ENCODE measurements at regions not wholly inside any gene's neighbourhood (a gene's known extent, or its start where the extent isn't known, plus 50 kb on each side); places are given as distances from the start of the nearest gene placed in this dataset.

DNA sequence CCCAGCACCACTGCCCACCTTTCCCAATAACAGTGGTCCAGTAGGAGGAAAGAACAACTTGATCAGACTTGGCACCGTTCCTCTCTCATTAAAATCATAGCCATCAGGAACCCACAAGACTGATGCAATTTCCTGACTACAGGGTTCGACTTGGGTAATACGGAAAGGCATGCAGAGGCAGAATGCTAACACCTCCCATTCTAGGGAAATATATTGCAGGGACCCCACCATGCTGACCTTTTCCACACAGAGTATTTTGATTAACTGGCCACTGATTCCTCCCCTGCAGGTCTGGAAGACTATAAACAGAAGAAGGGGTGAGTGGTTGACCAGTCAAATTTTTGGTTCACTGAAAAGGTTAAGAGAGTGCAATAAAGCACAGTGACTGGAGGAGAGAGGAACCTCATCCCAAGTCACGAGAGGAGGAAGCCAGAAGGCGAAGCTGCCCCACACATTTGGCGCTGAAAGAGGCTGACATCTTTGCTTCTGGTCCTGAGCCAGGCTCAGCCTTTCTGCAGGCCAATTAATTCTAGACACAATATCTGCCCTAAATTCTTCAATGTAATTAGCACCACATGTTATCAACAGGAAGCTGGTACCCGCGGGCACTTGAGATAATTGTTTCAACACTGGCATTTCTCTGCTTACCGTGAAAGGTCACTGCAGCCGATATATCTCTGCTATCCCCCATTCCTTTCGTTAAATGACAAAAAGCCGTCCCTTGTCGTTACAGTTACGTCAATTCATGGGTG lies 64.7 kb upstream of the SPOCK1 start:
- ChIA-PET CTCF (ENCODE audit: low intra/inter-chr PET ratio, low total read pairs) (no interaction called here), POLR2A (no interaction called here)
- Histone ChIP-seq H3K27me3 (ENCODE audit: control insufficient read depth in 1 of 2, insufficient read depth in 2 of 2, low read length in 2 of 2) (peaks cover 0 to 28% of the 10 kb centered on the region in 2 experiments; a peak in 3 of 5 replicates), H4K20me1 (ENCODE audit: insufficient read depth, low read length) (no peaks in the 10 kb centered on the region; the same call in 1 of the 2 replicates), H3K4me3 (replicated peaks in 1 of 3; ENCODE audit: insufficient read depth in 1 of 3, low read depth in 2 of 3, low read length in 3 of 3) (no peak overlapping the region), H3K9ac (ENCODE audit: insufficient read depth, low read depth, low read length) (no peak overlapping the region), H3K27ac (ENCODE audit: extremely low read length, insufficient read depth, low read length) (no peak overlapping the region), H3K4me2 (ENCODE audit: low read depth, low read length) (no peak overlapping the region), H3K79me2 (ENCODE audit: insufficient read depth, low read length) (no peaks in the 10 kb centered on the region), H3K4me1 (ENCODE audit: insufficient read depth, low read length) (no peaks in the 10 kb centered on the region), H3K36me3 (replicated peaks in 1 of 2; ENCODE audit: control insufficient read depth in 1 of 2, insufficient read depth in 2 of 2, low read length in 2 of 2) (no peaks in the 10 kb centered on the region), H3K9me3 (ENCODE audit: low read length) (no peaks in the 10 kb centered on the region), H2AFZ (ENCODE audit: low read length) (no peak overlapping the region)
- no peak for ATAC-seq
- TF ChIP-seq ZNF562 (CRISPR knock-in tag; IDR thresholded peaks at IDR 0.05; ENCODE audit: borderline replicate concordance) (no peak), MYNN (CRISPR knock-in tag; IDR thresholded peaks at IDR 0.05; ENCODE audit: low read depth) (no peak), MXI1 (IDR thresholded peaks at IDR 0.05; ENCODE audit: borderline replicate concordance, low read depth, low read length) (no peak), RFX5 (IDR thresholded peaks at IDR 0.05; ENCODE audit: low read depth, low read length) (no peak), ZNF30 (CRISPR knock-in tag; IDR thresholded peaks at IDR 0.05) (no peak), GFI1 (CRISPR knock-in tag; IDR thresholded peaks at IDR 0.05; ENCODE audit: borderline replicate concordance) (no peak), ZNF12 (CRISPR knock-in tag; IDR thresholded peaks at IDR 0.05) (no peak), ZNF674 (CRISPR knock-in tag; IDR thresholded peaks at IDR 0.05; ENCODE audit: low read depth) (no peak), SCMH1 (CRISPR knock-in tag; IDR thresholded peaks at IDR 0.05; ENCODE audit: borderline replicate concordance) (no peak)
- TF ChIP-seq, protein P1, sequence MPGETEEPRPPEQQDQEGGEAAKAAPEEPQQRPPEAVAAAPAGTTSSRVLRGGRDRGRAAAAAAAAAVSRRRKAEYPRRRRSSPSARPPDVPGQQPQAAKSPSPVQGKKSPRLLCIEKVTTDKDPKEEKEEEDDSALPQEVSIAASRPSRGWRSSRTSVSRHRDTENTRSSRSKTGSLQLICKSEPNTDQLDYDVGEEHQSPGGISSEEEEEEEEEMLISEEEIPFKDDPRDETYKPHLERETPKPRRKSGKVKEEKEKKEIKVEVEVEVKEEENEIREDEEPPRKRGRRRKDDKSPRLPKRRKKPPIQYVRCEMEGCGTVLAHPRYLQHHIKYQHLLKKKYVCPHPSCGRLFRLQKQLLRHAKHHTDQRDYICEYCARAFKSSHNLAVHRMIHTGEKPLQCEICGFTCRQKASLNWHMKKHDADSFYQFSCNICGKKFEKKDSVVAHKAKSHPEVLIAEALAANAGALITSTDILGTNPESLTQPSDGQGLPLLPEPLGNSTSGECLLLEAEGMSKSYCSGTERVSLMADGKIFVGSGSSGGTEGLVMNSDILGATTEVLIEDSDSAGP (CRISPR knock-in tag; IDR thresholded peaks at IDR 0.05; ENCODE audit: borderline replicate concordance) = no peak
- TF ChIP-seq, protein P2, sequence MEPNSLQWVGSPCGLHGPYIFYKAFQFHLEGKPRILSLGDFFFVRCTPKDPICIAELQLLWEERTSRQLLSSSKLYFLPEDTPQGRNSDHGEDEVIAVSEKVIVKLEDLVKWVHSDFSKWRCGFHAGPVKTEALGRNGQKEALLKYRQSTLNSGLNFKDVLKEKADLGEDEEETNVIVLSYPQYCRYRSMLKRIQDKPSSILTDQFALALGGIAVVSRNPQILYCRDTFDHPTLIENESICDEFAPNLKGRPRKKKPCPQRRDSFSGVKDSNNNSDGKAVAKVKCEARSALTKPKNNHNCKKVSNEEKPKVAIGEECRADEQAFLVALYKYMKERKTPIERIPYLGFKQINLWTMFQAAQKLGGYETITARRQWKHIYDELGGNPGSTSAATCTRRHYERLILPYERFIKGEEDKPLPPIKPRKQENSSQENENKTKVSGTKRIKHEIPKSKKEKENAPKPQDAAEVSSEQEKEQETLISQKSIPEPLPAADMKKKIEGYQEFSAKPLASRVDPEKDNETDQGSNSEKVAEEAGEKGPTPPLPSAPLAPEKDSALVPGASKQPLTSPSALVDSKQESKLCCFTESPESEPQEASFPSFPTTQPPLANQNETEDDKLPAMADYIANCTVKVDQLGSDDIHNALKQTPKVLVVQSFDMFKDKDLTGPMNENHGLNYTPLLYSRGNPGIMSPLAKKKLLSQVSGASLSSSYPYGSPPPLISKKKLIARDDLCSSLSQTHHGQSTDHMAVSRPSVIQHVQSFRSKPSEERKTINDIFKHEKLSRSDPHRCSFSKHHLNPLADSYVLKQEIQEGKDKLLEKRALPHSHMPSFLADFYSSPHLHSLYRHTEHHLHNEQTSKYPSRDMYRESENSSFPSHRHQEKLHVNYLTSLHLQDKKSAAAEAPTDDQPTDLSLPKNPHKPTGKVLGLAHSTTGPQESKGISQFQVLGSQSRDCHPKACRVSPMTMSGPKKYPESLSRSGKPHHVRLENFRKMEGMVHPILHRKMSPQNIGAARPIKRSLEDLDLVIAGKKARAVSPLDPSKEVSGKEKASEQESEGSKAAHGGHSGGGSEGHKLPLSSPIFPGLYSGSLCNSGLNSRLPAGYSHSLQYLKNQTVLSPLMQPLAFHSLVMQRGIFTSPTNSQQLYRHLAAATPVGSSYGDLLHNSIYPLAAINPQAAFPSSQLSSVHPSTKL (CRISPR knock-in tag; IDR thresholded peaks at IDR 0.05) = no peak
- 20% methylated on average over 14 of the region's 14 CpGs for WGBS (ENCODE audit: low lambda C conversion rate)
- DNase-seq (ENCODE audit: low spot score) = no peak
- no TSS peak for BruUV-seq (replicated peaks)
- in situ Hi-C loops (cut with HindIII; ENCODE audit: extremely low pct_ligation_motif_present, low pct_unique_long_range_greater_than_20kb) (no loop called here), intact Hi-C loops (cut with micrococcal nuclease; ENCODE audit: unreplicated experiment) (no loop called here)
- FAIRE-seq = no peak

All from HepG2 (cell line).